G401.6 (cell line): ENCODE measurements at regions not wholly inside any gene's neighbourhood (a gene's known extent, or its start where the extent isn't known, plus 50 kb on each side); places are given as distances from the start of the nearest gene placed in this dataset.

Experiments
- FAIRE-seq: peaks from 2 replicates; lab custom pipeline; 2012; peaks lifted over from hg19 to GRCh38; lab: Jason Lieb, UNC

DNA sequence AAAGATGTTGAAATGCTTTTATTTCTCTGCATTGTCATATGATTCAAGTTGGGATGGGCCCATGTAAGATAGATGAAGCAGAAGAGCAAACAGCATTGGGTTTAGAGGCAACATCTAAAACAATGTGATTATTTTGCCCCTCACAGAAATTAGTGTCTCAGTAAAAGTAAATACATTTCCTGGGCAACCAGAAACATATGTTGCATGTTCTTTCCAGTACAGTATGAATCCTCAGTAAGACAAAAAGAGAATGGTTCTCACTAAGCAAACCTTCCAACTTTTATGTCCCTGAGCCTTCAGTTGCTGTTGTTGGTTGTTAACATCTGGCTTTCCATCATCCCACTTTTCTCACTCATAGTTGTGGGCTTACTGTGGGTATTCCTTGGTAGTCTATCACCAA, 222.5 kb upstream of the PRPS1L1 start:
- no peak for FAIRE-seq

GRCh38 chr7:18257711-18258110, 230.1 kb upstream of the PRPS1L1 start:
- FAIRE-seq: no peak

DNA sequence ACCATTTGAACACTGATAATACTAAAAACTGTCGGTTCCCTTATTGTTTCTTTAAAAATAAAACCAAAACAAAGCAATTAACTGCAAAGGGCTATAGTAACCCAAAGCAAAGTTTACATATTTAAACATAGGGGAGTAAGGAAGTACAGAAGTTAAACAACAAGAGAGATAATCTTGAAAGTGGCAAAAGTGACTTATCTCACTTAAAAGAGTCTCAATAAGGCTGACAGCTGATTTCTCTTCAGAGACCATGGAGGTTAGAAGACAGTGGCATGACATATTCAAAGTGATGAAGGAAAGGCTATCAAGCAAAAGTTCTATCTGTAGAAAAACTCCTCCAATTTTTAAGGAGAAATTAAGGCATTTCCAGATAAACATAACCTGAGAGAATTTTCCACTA, 233.5 kb upstream of the HDAC9 start:
- FAIRE-seq: no peak

GRCh38 chr7:18265611-18266281, 229.8 kb upstream of the HDAC9 start:
- FAIRE-seq: peak; percentile 48

- FAIRE-seq: no peak
These were observed 227.0 kb upstream of the HDAC9 start for GRCh38 chr7:18268571-18268970.

GRCh38 chr7:18276380-18276779, 219.2 kb upstream of the HDAC9 start:
- FAIRE-seq: no peak

- FAIRE-seq: peak; percentile 25
These were observed 217.2 kb upstream of the HDAC9 start for GRCh38 chr7:18278316-18278715.

- FAIRE-seq: no peak
These were observed 212.5 kb upstream of the HDAC9 start for GRCh38 chr7:18283045-18283444.

DNA sequence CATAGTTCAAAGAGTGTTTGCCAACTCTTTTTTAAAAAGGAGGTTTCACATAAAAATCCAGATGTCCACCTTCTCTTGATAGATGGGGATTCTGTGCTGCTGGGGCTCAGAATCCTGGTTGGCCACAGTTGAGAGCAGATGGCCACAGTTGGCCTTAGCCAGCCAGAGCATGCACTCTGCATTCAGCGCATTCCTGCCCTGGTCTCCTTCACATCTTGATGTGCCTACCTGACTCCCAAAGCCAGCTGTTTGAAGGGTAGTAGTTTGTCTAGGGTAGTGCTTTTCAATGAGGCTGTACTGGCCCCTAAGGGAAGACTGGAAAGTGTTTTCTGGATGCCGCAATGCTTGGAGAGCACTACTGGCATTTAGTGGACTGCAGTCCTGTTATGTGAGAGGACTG, 208.1 kb upstream of the HDAC9 start:
- no peak for FAIRE-seq

- FAIRE-seq: no peak
These were observed 207.1 kb upstream of the HDAC9 start for GRCh38 chr7:18288322-18289037.

GRCh38 chr7:18289788-18290187, 205.8 kb upstream of the HDAC9 start:
- FAIRE-seq: no peak

DNA sequence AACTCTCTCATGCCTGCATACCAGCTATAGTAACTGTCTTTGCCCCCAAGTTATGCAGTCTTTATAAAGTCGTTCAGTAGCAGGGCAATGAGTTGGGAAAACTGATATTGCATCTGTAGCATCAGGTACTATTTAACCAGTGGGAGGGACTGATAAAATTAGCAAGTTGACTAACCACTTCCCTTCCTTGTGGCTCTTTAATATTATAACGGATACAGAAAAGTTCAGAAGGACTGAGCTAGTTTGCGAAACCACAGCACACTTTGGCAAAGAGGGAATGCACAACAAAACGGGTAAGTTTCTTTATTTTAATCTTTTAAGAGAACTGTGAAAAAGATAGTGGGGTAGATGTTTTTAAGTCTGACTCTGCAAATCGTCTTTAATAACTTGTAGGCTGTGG, 205.3 kb upstream of the HDAC9 start:
- no peak for FAIRE-seq

GRCh38 chr7:18290865-18291264, 204.7 kb upstream of the HDAC9 start:
- no peak for FAIRE-seq

- no peak for FAIRE-seq
These were observed 203.0 kb upstream of the HDAC9 start for GRCh38 chr7:18292584-18292983.

DNA sequence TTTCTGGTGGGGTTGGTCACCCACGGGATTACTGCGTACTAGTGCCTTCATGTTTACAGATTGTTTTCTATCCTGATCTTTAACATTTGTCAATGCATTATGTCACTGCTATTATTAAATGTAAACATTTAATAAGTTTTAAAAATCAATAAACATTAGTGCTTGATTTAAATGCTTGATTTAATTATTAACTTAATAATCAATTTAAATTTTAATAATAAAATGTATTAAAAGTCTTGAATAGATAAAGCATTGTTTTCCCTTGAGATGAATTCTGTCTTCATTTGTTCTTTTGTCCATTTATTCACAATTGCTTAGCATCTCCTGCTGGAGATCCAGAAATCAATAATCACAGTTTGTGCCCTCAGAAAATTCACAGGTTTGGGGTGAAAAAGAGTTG, 201.8 kb upstream of the HDAC9 start:
- FAIRE-seq: peak; percentile 79

DNA sequence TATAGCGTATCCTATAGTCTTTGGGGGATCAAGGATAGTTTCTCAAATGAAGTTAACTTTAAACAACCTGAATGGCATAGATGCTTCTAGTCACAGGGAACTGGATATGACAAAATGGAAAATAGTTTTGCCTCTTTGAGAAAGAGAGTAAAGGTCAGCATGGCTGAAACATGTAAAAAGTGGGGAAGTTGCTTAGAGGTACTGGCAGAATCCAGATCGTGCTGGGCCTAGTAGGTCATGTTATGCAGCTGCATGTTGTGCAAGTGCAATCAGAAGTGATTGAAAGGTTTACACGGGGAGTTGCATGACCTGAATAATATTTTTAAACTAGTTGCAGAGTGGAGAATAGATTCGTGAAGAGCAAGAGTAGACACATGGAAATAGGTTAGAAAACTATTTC, 201.1 kb upstream of the HDAC9 start:
- no peak for FAIRE-seq

DNA sequence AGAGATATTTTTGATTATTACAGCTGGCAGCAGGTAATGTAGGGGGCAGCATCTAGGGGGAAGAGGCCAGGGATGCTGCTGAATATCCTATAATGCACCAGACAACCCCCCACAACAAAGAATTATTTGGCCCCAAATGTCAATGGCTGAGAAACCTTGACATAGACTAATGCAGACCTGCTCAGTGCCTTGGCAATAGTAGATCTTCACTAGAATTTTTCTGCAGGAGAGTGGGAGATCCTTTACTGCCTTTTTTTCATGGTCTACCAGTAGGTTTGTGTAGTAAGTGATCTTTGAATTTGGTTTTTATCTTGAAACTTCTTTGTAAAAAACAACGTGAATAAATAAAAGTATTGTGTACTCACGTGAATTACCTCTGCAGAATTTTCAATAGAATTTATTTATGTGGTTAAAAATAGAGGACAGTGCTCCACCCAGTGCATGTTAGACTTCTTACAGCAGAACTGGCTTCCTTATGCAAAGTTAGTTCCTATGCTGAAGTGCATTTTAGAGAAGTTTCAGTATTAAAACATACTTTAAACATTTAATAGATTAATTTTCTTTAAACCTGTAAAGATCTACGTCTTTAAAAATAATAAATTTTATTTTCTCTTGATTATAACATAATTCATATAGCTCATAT, 199.6 kb upstream of the HDAC9 start:
- peak; percentile 87 for FAIRE-seq

DNA sequence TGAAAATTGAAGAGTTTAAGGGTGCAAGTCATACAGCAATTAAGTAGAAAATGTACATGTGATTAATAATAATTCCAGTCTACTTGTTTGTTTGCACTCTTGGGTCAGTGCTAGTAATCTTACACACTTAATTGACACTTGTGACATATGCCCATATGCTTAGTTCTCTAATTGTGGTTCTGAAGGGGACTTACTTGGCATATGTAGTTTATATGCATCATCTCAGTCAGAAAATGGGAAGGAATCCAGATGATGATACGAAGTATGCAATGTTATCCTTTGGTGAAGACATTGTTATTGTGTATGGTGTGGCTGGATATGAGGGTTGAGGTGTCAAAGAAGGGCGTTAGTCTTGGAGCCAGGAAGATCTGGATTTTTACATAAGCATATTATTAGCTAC, 193.5 kb upstream of the HDAC9 start:
- FAIRE-seq: no peak

GRCh38 chr7:18305866-18306265, 189.7 kb upstream of the HDAC9 start:
- no peak for FAIRE-seq

DNA sequence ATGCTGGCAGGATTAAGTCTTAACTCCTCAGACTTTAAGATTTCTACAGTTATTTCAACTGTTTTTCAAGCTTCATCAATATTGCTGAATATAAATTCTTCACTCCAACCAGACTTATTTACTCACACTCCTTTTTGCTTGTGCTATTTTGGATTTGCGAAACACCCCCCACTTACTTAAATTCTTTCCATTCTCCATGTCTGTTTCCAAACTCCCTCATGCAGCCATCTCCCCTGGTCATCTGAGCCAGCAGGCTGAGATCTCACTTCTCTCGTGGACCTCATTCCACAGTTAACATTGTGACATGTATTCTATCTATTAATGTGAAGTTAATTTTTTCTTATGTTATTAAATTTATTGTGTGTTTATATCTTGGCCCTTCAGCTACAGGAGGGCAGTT, 188.9 kb upstream of the HDAC9 start:
- FAIRE-seq: no peak

GRCh38 chr7:18308938-18309337, 186.6 kb upstream of the HDAC9 start:
- no peak for FAIRE-seq

- no peak for FAIRE-seq
These were observed 183.1 kb upstream of the HDAC9 start for GRCh38 chr7:18312482-18312881.

DNA sequence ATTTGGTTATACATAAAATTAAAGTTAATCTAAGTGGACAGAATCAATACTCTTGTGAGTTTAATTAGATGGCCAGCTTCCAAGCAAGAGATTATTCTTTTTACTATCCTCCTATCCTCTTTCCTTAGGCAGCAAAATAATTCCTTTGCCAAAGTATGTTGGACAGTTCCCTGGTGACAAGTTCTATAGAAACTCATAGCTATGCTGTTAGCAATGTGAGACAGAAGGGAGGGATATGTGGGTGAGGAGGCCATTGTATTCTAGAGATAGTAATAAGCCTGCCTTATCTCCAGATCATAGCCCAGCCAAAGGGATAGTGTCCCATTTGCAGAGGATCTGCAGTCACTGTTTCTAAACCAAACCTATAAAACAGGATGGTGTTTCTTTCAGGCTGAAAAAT, 181.6 kb upstream of the HDAC9 start:
- no peak for FAIRE-seq

GRCh38 chr7:18315241-18315640, 180.3 kb upstream of the HDAC9 start:
- FAIRE-seq: no peak
